ENCODE measurements at regions not wholly inside any gene's neighbourhood (a gene's known extent, or its start where the extent isn't known, plus 50 kb on each side); places are given as distances from the start of the nearest gene placed in this dataset.

GRCh38 chr3:188057124-188057523, 96.8 kb upstream of the LPP start:
- TF ChIP-seq, protein P1, sequence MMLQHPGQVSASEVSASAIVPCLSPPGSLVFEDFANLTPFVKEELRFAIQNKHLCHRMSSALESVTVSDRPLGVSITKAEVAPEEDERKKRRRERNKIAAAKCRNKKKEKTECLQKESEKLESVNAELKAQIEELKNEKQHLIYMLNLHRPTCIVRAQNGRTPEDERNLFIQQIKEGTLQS (CRISPR knock-in tag; conservative IDR thresholded peaks at IDR 0.05), result no peak
- TF ChIP-seq, protein P2, sequence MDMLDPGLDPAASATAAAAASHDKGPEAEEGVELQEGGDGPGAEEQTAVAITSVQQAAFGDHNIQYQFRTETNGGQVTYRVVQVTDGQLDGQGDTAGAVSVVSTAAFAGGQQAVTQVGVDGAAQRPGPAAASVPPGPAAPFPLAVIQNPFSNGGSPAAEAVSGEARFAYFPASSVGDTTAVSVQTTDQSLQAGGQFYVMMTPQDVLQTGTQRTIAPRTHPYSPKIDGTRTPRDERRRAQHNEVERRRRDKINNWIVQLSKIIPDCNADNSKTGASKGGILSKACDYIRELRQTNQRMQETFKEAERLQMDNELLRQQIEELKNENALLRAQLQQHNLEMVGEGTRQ (CRISPR knock-in tag; IDR thresholded peaks at IDR 0.05), result no peak
- TF ChIP-seq ZNF416 (CRISPR knock-in tag; IDR thresholded peaks at IDR 0.05), result no peak

Data from WTC11 (cell line).